ENCODE measurements at regions not wholly inside any gene's neighbourhood (a gene's known extent, or its start where the extent isn't known, plus 50 kb on each side); places are given as distances from the start of the nearest gene placed in this dataset.

GRCh38 chr13:89486709-89487108 is 1815.5 kb downstream of the SLITRK5 start:
- TF ChIP-seq CTCF (IDR thresholded peaks at IDR 0.05) (no peak), POLR2AphosphoS5 (IDR thresholded peaks at IDR 0.05) (no peak), EP300 (IDR thresholded peaks at IDR 0.05; ENCODE audit: low read depth) (no peak), POLR2A (IDR thresholded peaks at IDR 0.05) (no peak)
